H1 (cell line): ENCODE measurements at regions not wholly inside any gene's neighbourhood (a gene's known extent, or its start where the extent isn't known, plus 50 kb on each side); places are given as distances from the start of the nearest gene placed in this dataset.

Experiments
- HDAC2 ChIP-seq, 2 experiments: fragments of 300-600 bp in 1 of 2; sonication (generic) in 1 of 2; IDR thresholded peaks; 2 replicates each; pipeline ENCODE4 v1.6.1; 2011 to 2012; ENCODE audit warnings: low read depth in 2 of 2, low read length in 2 of 2, mild to moderate bottlenecking in 2 of 2, moderate library complexity in 2 of 2, borderline replicate concordance in 1 of 2, inconsistent platforms in 1 of 2
- SRF ChIP-seq: IDR thresholded peaks from 2 replicates; pipeline ENCODE4 v1.6.1; 2011; ENCODE audit warnings: mild to moderate bottlenecking, low read depth, low read length, moderate library complexity
- YY1 ChIP-seq: IDR thresholded peaks from 2 replicates; pipeline ENCODE4 v1.6.1; 2011; ENCODE audit warnings: low read depth, mild to moderate bottlenecking, low read length
- TF ChIP-seq, protein P1 (sequence below): IDR thresholded peaks from 2 replicates; pipeline ENCODE4 v1.6.1; 2012; ENCODE audit warnings: inconsistent platforms

DNA sequence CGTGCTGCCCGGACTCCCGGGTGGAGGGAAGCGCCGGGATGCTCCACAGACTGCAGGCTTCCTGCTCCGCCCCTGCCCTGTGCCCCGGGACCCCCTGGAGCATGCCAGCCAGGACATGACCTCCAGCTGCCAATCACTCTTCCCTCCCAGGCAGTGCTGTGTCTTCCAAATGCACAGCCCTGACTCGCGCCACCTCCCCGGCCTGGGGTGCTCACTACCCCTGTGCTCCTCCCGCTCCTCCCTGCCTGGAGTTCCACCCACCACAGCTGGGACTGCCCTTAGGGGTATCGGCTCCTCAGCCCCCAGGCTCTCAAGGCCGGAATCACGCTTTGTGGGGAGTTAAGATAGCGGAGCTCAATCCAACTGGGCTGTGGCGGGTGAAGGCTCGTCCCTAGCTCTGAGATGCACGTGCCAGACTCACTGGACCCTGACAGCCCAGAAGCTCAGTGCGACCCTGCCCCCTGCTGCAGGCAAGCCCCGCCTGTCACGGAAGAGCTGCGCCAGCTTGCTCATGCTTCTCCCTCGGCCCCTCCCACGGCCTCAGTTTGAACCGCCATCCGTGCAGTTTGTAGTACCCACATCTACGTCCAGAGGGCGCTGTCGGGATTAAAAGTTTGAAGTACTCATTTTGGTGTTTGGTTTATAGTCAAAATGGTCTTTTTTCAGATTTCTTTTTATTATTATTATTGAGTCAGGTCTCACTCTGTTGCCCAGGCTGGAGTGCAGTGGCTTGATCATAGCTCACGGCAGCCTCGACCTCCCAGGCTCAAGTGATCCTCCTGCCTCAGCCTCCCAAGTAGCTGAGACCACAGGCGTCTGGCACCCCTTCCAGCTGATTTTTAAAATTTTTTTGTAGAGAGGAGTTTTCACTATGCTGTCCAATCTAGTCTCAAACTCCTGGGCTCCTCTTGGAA lies 142.5 kb upstream of the TCERG1L start (continued):
- TF ChIP-seq, protein P1, sequence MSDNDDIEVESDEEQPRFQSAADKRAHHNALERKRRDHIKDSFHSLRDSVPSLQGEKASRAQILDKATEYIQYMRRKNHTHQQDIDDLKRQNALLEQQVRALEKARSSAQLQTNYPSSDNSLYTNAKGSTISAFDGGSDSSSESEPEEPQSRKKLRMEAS: peak; percentile 86
- TF ChIP-seq HDAC2 (IDR thresholded peaks at IDR 0.05; ENCODE audit: borderline replicate concordance in 1 of 2, low read depth in 2 of 2, low read length in 2 of 2) (0 out of 4 replicates have a peak, but pooled peaks of 1 of the 2 experiments have one; percentile 75), SRF (no peak), YY1 (0 out of 2 replicates have a peak, but pooled peaks have one; percentile 29)
